H9 (cell line): ENCODE measurements at regions not wholly inside any gene's neighbourhood (a gene's known extent, or its start where the extent isn't known, plus 50 kb on each side); places are given as distances from the start of the nearest gene placed in this dataset.
A peak's percentile ranks its signal among the peaks of the same experiment; 100 is the strongest.

ENCODE experiments used
- DNase-seq: peaks from one replicate; pipeline ENCODE4 v3.0.0-alpha.2; 2017
- H2AFZ ChIP-seq: one replicate; pipeline ENCODE4 v1.6.1; 2013; ENCODE audit warnings: mild to moderate bottlenecking, low read length, control low read depth, moderate library complexity
- H2AK5ac ChIP-seq: 2 replicates; pipeline ENCODE4 v1.6.1; 2013; ENCODE audit warnings: low read length, control low read depth, mixed read lengths; ENCODE audit not compliant: insufficient read length
- H2BK120ac ChIP-seq: one replicate; pipeline ENCODE4 v1.6.1; 2013; ENCODE audit warnings: low read depth, mild to moderate bottlenecking, low read length, control low read depth, inconsistent platforms; ENCODE audit not compliant: poor library complexity, severe bottlenecking
- H2BK12ac ChIP-seq: 2 replicates; pipeline ENCODE4 v1.6.1; 2013; ENCODE audit warnings: low read length, control low read depth, mixed read lengths, low read depth; ENCODE audit not compliant: insufficient read length
- H2BK15ac ChIP-seq: 2 replicates; pipeline ENCODE4 v1.6.1; 2013; ENCODE audit warnings: low read depth, low read length, control low read depth
- H2BK20ac ChIP-seq: one replicate; pipeline ENCODE4 v1.6.1; 2013; ENCODE audit warnings: low read depth, mild to moderate bottlenecking, low read length, control low read depth, inconsistent platforms; ENCODE audit not compliant: poor library complexity, severe bottlenecking
- H2BK5ac ChIP-seq: 2 replicates; pipeline ENCODE4 v1.6.1; 2013; ENCODE audit warnings: low read length, control low read depth, mixed read lengths; ENCODE audit not compliant: insufficient read length
- H3K14ac ChIP-seq: 2 replicates; pipeline ENCODE4 v1.6.1; 2013; ENCODE audit warnings: low read length, control low read depth; ENCODE audit not compliant: insufficient read depth
- H3K18ac ChIP-seq: 2 replicates; pipeline ENCODE4 v1.6.1; 2013; ENCODE audit warnings: low read depth, mild to moderate bottlenecking, mixed read lengths, low read length, control low read depth; ENCODE audit not compliant: insufficient read length
- H3K23ac ChIP-seq: 2 replicates; pipeline ENCODE4 v1.6.1; 2013; ENCODE audit warnings: low read length, control low read depth, mixed read lengths, low read depth; ENCODE audit not compliant: insufficient read length
- H3K23me2 ChIP-seq: 2 replicates; pipeline ENCODE4 v1.6.1; 2013; ENCODE audit warnings: low read depth, mild to moderate bottlenecking, mixed read lengths, low read length, control low read depth; ENCODE audit not compliant: insufficient read length, poor library complexity, severe bottlenecking
- H3K27ac ChIP-seq: 2 replicates; pipeline ENCODE4 v1.5.1; 2013; ENCODE audit warnings: low read length, control low read depth, mixed read lengths, low read depth; ENCODE audit not compliant: insufficient read length
- H3K27me3 ChIP-seq: 2 replicates; pipeline ENCODE4 v1.6.1; 2013; ENCODE audit warnings: low read length, control low read depth, inconsistent platforms; ENCODE audit not compliant: insufficient read depth
- H3K4ac ChIP-seq: 2 replicates; pipeline ENCODE4 v1.6.1; 2013; ENCODE audit warnings: low read depth, mild to moderate bottlenecking, control low read depth, inconsistent platforms, low read length, moderate library complexity
- H3K4me1 ChIP-seq: 2 replicates; pipeline ENCODE4 v1.6.1; 2013; ENCODE audit warnings: low read length, control low read depth, inconsistent platforms; ENCODE audit not compliant: insufficient read depth
- H3K4me2 ChIP-seq: 2 replicates; pipeline ENCODE4 v1.6.1; 2013; ENCODE audit warnings: low read length, control low read depth, mixed read lengths; ENCODE audit not compliant: insufficient read length, insufficient read depth
- H3K56ac ChIP-seq: 2 replicates; pipeline ENCODE4 v1.6.1; 2013; ENCODE audit warnings: low read depth, mild to moderate bottlenecking, mixed read lengths, low read length, control low read depth; ENCODE audit not compliant: insufficient read length
- H3K79me1 ChIP-seq: 2 replicates; pipeline ENCODE4 v1.6.1; 2013; ENCODE audit warnings: low read depth, mild to moderate bottlenecking, moderate library complexity, low read length, control low read depth, inconsistent platforms; ENCODE audit not compliant: insufficient read depth, poor library complexity, severe bottlenecking
- H3K79me2 ChIP-seq: 2 replicates; pipeline ENCODE4 v1.6.1; 2013; ENCODE audit warnings: low read length, control low read depth, inconsistent platforms; ENCODE audit not compliant: insufficient read depth
- H3K9ac ChIP-seq: 2 replicates; pipeline ENCODE4 v1.6.1; 2013; ENCODE audit warnings: low read length, control low read depth, mixed read lengths; ENCODE audit not compliant: insufficient read length; ENCODE audit errors: extremely low read depth
- H3K9me3 ChIP-seq: one replicate; pipeline ENCODE4 v1.6.1; 2013; ENCODE audit warnings: low read depth, low read length, inconsistent platforms; ENCODE audit not compliant: control insufficient read depth
- H3T11ph ChIP-seq: one replicate; pipeline ENCODE4 v1.6.1; 2013; ENCODE audit warnings: mild to moderate bottlenecking, low read length, control low read depth, inconsistent platforms
- H4K20me1 ChIP-seq: one replicate; pipeline ENCODE4 v1.6.1; 2013; ENCODE audit not compliant: control insufficient read depth, insufficient read length, insufficient read depth
- H4K5ac ChIP-seq: 2 replicates; pipeline ENCODE4 v1.6.1; 2013; ENCODE audit warnings: low read depth, mild to moderate bottlenecking, mixed read lengths, low read length, control low read depth; ENCODE audit not compliant: insufficient read length
- H4K8ac ChIP-seq: replicated peaks from 2 replicates; pipeline ENCODE4 v1.6.1; 2013; ENCODE audit warnings: low read length, control low read depth, mixed read lengths, low read depth; ENCODE audit not compliant: insufficient read length
- H4K91ac ChIP-seq: 2 replicates; pipeline ENCODE4 v1.6.1; 2013; ENCODE audit warnings: low read depth, mild to moderate bottlenecking, moderate library complexity, mixed read lengths, low read length, control low read depth; ENCODE audit not compliant: insufficient read length
- H3K27ac Mint-ChIP-seq, 3 experiments: 2 replicates in 2 of 3; 3 replicates in 1 of 3; pipeline ENCODE4 v1.8.0; 2020 to 2021; ENCODE audit warnings: mixed read lengths in 3 of 3, mild to moderate bottlenecking in 1 of 3, moderate library complexity in 1 of 3
- H3K27me3 Mint-ChIP-seq: 2 replicates; pipeline ENCODE4 v1.8.0; 2021; ENCODE audit warnings: low read depth, mild to moderate bottlenecking, moderate library complexity, mixed read lengths
- H3K36me3 Mint-ChIP-seq, 3 experiments: 2 replicates in 2 of 3; 3 replicates in 1 of 3; pipeline ENCODE4 v1.8.0; 2020 to 2021; ENCODE audit warnings: low read depth in 3 of 3, mixed read lengths in 3 of 3; ENCODE audit not compliant: insufficient read depth in 1 of 3
- H3K4me1 Mint-ChIP-seq, 2 experiments: 2 replicates each; pipeline ENCODE4 v1.8.0; 2020; ENCODE audit warnings: mixed read lengths in 2 of 2
- H3K4me3 Mint-ChIP-seq, 2 experiments: 2 replicates in 1 of 2; 3 replicates in 1 of 2; pipeline ENCODE4 v1.8.0; 2020 to 2021; ENCODE audit warnings: mild to moderate bottlenecking in 2 of 2, mixed read lengths in 2 of 2, moderate library complexity in 1 of 2
- H3K9me3 Mint-ChIP-seq, 2 experiments: 2 replicates in 1 of 2; 3 replicates in 1 of 2; pipeline ENCODE4 v1.8.0; 2020; ENCODE audit warnings: mild to moderate bottlenecking in 2 of 2, mixed read lengths in 2 of 2, moderate library complexity in 1 of 2
- TF ChIP-seq, protein P1 (sequence below): fragments of 200-600 bp; sonication (generic); conservative IDR thresholded peaks from 3 replicates; pipeline ENCODE4 v1.8.0; 2021; ENCODE audit warnings: antibody characterized with exemption, mild to moderate bottlenecking

DNA sequence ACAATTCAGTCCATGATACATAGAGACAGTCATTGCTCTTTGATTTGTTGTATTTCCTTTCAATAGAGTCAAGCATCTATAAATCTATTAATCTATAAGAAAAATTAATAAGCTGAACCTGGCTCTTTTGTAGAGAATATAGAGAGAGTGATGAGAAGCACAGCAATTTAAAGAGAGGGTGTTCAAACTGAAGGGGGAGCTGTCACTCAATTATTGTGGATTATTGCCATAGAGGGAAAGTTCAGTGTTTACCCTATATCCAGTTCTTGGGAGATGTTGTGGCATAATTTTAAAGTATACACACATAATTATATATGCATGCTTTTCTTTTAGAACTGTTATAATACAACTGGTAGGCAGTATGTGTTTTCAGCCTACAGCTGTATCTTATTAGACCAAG, 1469.0 kb upstream of the PABPC4L start:
- Mint-ChIP-seq H3K27me3 (no peaks in the 10 kb centered on the region), H3K27ac (no peak overlapping the region), H3K9me3 (no peaks in the 10 kb centered on the region), H3K4me1 (no peaks in the 10 kb centered on the region), H3K4me3 (no peak overlapping the region), H3K36me3 (no peaks in the 10 kb centered on the region)
- no peak overlapping the region for H4K5ac ChIP-seq
- no peaks in the 10 kb centered on the region for H3K9me3 ChIP-seq
- H2BK120ac ChIP-seq, result no peak overlapping the region
- no peak for DNase-seq
- no peak overlapping the region for H2AFZ ChIP-seq
- no peak overlapping the region for H3K23ac ChIP-seq
- H4K91ac ChIP-seq, result no peak overlapping the region
- no peak overlapping the region for H3K9ac ChIP-seq
- no peak overlapping the region for H3T11ph ChIP-seq
- no peak overlapping the region for H2AK5ac ChIP-seq
- H3K18ac ChIP-seq, result no peak overlapping the region
- H3K27ac ChIP-seq, result no peak overlapping the region
- no peaks in the 10 kb centered on the region for H3K23me2 ChIP-seq
- no peaks in the 10 kb centered on the region for H4K20me1 ChIP-seq
- TF ChIP-seq, protein P1, sequence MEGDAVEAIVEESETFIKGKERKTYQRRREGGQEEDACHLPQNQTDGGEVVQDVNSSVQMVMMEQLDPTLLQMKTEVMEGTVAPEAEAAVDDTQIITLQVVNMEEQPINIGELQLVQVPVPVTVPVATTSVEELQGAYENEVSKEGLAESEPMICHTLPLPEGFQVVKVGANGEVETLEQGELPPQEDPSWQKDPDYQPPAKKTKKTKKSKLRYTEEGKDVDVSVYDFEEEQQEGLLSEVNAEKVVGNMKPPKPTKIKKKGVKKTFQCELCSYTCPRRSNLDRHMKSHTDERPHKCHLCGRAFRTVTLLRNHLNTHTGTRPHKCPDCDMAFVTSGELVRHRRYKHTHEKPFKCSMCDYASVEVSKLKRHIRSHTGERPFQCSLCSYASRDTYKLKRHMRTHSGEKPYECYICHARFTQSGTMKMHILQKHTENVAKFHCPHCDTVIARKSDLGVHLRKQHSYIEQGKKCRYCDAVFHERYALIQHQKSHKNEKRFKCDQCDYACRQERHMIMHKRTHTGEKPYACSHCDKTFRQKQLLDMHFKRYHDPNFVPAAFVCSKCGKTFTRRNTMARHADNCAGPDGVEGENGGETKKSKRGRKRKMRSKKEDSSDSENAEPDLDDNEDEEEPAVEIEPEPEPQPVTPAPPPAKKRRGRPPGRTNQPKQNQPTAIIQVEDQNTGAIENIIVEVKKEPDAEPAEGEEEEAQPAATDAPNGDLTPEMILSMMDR, result peak; percentile 45; the same call in 2 of the 3 replicates
- no peak overlapping the region for H3K56ac ChIP-seq
- H3K27me3 ChIP-seq, result no peaks in the 10 kb centered on the region
- H2BK20ac ChIP-seq, result no peak overlapping the region
- H4K8ac ChIP-seq, result no peak overlapping the region
- no peaks in the 10 kb centered on the region for H3K79me1 ChIP-seq
- H3K4me1 ChIP-seq, result no peaks in the 10 kb centered on the region
- H3K4ac ChIP-seq, result no peak overlapping the region
- no peaks in the 10 kb centered on the region for H3K79me2 ChIP-seq
- H2BK12ac ChIP-seq, result no peak overlapping the region
- H2BK5ac ChIP-seq, result no peak overlapping the region
- H3K14ac ChIP-seq, result no peak overlapping the region
- no peak overlapping the region for H2BK15ac ChIP-seq
- no peak overlapping the region for H3K4me2 ChIP-seq
